ENCODE measurements at regions not wholly inside any gene's neighbourhood (a gene's known extent, or its start where the extent isn't known, plus 50 kb on each side); places are given as distances from the start of the nearest gene placed in this dataset.

DNA sequence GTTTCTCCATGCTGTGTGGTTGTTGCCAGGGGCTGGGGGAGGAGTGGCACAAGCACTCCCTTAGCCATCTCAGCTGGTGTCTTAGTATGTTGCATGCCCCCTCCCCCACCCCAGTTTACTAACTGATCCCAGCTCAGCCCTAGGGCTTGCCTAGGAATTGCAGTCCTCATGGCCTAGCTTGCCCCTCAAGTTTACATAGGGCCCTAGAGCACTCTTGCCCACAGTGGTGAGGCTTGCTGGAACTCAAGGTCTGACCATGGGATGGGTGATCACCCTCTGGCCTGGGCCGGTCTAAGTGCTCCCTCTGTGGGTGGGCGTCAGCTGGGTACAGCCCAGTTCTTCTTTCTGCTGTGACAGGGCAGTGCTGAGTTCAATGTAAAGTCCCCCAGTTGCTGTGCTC, 156.1 kb upstream of the PIEZO2 start:
- H3K4me2 ChIP-seq (ENCODE audit: low read depth, low read length): no peak overlapping the region
- no peak overlapping the region for H2AFZ ChIP-seq (ENCODE audit: low read length)
- FAIRE-seq (no peak), ATAC-seq (peak; percentile 60), DNase-seq (ENCODE audit: low spot score) (no peak)
- H3K27me3 ChIP-seq (ENCODE audit: control insufficient read depth in 1 of 2, insufficient read depth in 2 of 2, low read length in 2 of 2): no peaks in the 10 kb centered on the region; a peak in 1 of 5 replicates
- no CpG with 5 or more reads among the region's 2 CpGs for WGBS (ENCODE audit: low lambda C conversion rate)
- H3K79me2 ChIP-seq (ENCODE audit: insufficient read depth, low read length): no peaks in the 10 kb centered on the region
- H3K27ac ChIP-seq (ENCODE audit: extremely low read length, insufficient read depth, low read length): no peak overlapping the region
- no peak overlapping the region for H3K9ac ChIP-seq (ENCODE audit: insufficient read depth, low read depth, low read length)
- no peaks in the 10 kb centered on the region for H4K20me1 ChIP-seq (ENCODE audit: insufficient read depth, low read length)
- no peaks in the 10 kb centered on the region for H3K36me3 ChIP-seq (replicated peaks in 1 of 2; ENCODE audit: control insufficient read depth in 1 of 2, insufficient read depth in 2 of 2, low read length in 2 of 2)
- no TSS peak for BruUV-seq (replicated peaks)
- H3K9me3 ChIP-seq (ENCODE audit: low read length): no peaks in the 10 kb centered on the region; the same call in 1 of the 2 replicates
- H3K4me3 ChIP-seq (replicated peaks in 1 of 3; ENCODE audit: insufficient read depth in 1 of 3, low read depth in 2 of 3, low read length in 3 of 3): no peak overlapping the region
- intact Hi-C loops (cut with micrococcal nuclease; ENCODE audit: unreplicated experiment) (loop anchor here (1.0 to 5.0 kb wide), 2 partner anchors 453 to 518 kb away; no protein-coding TSS in a partner anchor), in situ Hi-C loops (cut with HindIII; ENCODE audit: extremely low pct_ligation_motif_present, low pct_unique_long_range_greater_than_20kb) (no loop called here)
- CTCF ChIA-PET (ENCODE audit: low intra/inter-chr PET ratio, low total read pairs): no interaction called here
- TF ChIP-seq REL (CRISPR knock-in tag; conservative IDR thresholded peaks at IDR 0.05): no peak
- TF ChIP-seq, protein P1, sequence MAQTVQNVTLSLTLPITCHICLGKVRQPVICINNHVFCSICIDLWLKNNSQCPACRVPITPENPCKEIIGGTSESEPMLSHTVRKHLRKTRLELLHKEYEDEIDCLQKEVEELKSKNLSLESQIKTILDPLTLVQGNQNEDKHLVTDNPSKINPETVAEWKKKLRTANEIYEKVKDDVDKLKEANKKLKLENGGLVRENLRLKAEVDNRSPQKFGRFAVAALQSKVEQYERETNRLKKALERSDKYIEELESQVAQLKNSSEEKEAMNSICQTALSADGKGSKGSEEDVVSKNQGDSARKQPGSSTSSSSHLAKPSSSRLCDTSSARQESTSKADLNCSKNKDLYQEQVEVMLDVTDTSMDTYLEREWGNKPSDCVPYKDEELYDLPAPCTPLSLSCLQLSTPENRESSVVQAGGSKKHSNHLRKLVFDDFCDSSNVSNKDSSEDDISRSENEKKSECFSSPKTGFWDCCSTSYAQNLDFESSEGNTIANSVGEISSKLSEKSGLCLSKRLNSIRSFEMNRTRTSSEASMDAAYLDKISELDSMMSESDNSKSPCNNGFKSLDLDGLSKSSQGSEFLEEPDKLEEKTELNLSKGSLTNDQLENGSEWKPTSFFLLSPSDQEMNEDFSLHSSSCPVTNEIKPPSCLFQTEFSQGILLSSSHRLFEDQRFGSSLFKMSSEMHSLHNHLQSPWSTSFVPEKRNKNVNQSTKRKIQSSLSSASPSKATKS (CRISPR knock-in tag; IDR thresholded peaks at IDR 0.05): no peak
- peak; percentile 59 for TF ChIP-seq STAG1 (CRISPR knock-in tag; IDR thresholded peaks at IDR 0.05)
- TF ChIP-seq, protein P2, sequence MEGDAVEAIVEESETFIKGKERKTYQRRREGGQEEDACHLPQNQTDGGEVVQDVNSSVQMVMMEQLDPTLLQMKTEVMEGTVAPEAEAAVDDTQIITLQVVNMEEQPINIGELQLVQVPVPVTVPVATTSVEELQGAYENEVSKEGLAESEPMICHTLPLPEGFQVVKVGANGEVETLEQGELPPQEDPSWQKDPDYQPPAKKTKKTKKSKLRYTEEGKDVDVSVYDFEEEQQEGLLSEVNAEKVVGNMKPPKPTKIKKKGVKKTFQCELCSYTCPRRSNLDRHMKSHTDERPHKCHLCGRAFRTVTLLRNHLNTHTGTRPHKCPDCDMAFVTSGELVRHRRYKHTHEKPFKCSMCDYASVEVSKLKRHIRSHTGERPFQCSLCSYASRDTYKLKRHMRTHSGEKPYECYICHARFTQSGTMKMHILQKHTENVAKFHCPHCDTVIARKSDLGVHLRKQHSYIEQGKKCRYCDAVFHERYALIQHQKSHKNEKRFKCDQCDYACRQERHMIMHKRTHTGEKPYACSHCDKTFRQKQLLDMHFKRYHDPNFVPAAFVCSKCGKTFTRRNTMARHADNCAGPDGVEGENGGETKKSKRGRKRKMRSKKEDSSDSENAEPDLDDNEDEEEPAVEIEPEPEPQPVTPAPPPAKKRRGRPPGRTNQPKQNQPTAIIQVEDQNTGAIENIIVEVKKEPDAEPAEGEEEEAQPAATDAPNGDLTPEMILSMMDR (CRISPR knock-in tag; IDR thresholded peaks at IDR 0.05): peak; percentile 62
- TF ChIP-seq GTF2F1 (IDR thresholded peaks at IDR 0.05; ENCODE audit: low read length): no peak
- TF ChIP-seq, protein P3, sequence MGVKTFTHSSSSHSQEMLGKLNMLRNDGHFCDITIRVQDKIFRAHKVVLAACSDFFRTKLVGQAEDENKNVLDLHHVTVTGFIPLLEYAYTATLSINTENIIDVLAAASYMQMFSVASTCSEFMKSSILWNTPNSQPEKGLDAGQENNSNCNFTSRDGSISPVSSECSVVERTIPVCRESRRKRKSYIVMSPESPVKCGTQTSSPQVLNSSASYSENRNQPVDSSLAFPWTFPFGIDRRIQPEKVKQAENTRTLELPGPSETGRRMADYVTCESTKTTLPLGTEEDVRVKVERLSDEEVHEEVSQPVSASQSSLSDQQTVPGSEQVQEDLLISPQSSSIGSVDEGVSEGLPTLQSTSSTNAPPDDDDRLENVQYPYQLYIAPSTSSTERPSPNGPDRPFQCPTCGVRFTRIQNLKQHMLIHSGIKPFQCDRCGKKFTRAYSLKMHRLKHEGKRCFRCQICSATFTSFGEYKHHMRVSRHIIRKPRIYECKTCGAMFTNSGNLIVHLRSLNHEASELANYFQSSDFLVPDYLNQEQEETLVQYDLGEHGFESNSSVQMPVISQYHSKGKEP (CRISPR knock-in tag; IDR thresholded peaks at IDR 0.05): no peak
- no peaks in the 10 kb centered on the region for H3K4me1 ChIP-seq (ENCODE audit: insufficient read depth, low read length)
- POLR2A ChIA-PET: no interaction called here
